PC-9 (cell line): ENCODE measurements at regions not wholly inside any gene's neighbourhood (a gene's known extent, or its start where the extent isn't known, plus 50 kb on each side); places are given as distances from the start of the nearest gene placed in this dataset.

ENCODE experiments used
- BruUV-seq: library from RNA; stranded (reverse); fragments of 400-500 nt; replicated peaks from 2 replicates; lab custom pipeline; 2021; lab: Mats Ljungman, UMichigan
- CTCF ChIA-PET: fragments of 300-600 bp; sonication (Branson Sonifier 250); formaldehyde crosslinking; loops from one replicate; lab custom pipeline; 2022; ENCODE audit warnings: antibody characterized with exemption; lab: Charles Lee
- POLR2A ChIA-PET: fragments of 300-600 bp; sonication (Branson Sonifier 250); formaldehyde crosslinking; loops from one replicate; lab custom pipeline; 2022; ENCODE audit warnings: antibody characterized with exemption; ENCODE audit not compliant: unreplicated experiment; lab: Charles Lee
- DNase-seq, 2 experiments: peaks; one replicate each; pipeline versions ENCODE4 v3.0.0 to v3.0.0-alpha.2; 2015 to 2022; ENCODE audit warnings: mixed read lengths in 1 of 2
- H2AFZ ChIP-seq: fragments of 200-600 bp; sonication (generic); 2 replicates; pipeline ENCODE4 v1.8.1; 2017; ENCODE audit warnings: antibody characterized with exemption
- H3F3A ChIP-seq: fragments of 200-600 bp; sonication (generic); 2 replicates; pipeline ENCODE4 v1.8.1; 2017; ENCODE audit warnings: antibody characterized with exemption, mild to moderate bottlenecking, low read depth; ENCODE audit not compliant: insufficient read depth
- H3K27ac ChIP-seq: fragments of 200-600 bp; sonication (generic); 2 replicates; pipeline ENCODE4 v1.6.1; 2016; ENCODE audit warnings: mixed run types
- H3K27me3 ChIP-seq: fragments of 200-600 bp; sonication (generic); 2 replicates; pipeline ENCODE4 v1.6.1; 2016; ENCODE audit warnings: low read depth, mixed run types; ENCODE audit not compliant: insufficient read depth
- H3K36me3 ChIP-seq: fragments of 200-600 bp; sonication (generic); 2 replicates; pipeline ENCODE4 v1.6.1; 2016; ENCODE audit warnings: low read depth, mixed run types
- H3K4me1 ChIP-seq: fragments of 200-600 bp; sonication (generic); replicated peaks from 2 replicates; pipeline ENCODE4 v1.6.1; 2016; ENCODE audit warnings: mixed run types; ENCODE audit not compliant: insufficient read depth
- H3K4me2 ChIP-seq: fragments of 200-600 bp; sonication (generic); 2 replicates; pipeline ENCODE4 v1.6.1; 2017; ENCODE audit warnings: mixed run types
- H3K4me3 ChIP-seq: fragments of 200-600 bp; sonication (generic); 2 replicates; pipeline ENCODE4 v1.6.1; 2016; ENCODE audit warnings: mixed run types
- H3K79me2 ChIP-seq: fragments of 200-600 bp; sonication (generic); 2 replicates; pipeline ENCODE4 v1.6.1; 2017; ENCODE audit warnings: low read depth, mixed run types
- H3K9me2 ChIP-seq: fragments of 200-600 bp; sonication (generic); 2 replicates; pipeline ENCODE4 v1.8.1; 2017; ENCODE audit warnings: mild to moderate bottlenecking; ENCODE audit not compliant: insufficient read depth
- H3K9me3 ChIP-seq: fragments of 200-600 bp; sonication (generic); 2 replicates; pipeline ENCODE4 v1.8.1; 2016; ENCODE audit warnings: low read depth; ENCODE audit not compliant: insufficient read depth
- H4K20me1 ChIP-seq: fragments of 200-600 bp; sonication (generic); 2 replicates; pipeline ENCODE4 v1.8.1; 2017; ENCODE audit not compliant: insufficient read depth
- CTCF ChIP-seq: fragments of 200-600 bp; sonication (generic); conservative IDR thresholded peaks from 2 replicates; pipeline ENCODE4 v1.6.1; 2017; ENCODE audit warnings: mixed run types, antibody characterized with exemption, mild to moderate bottlenecking, moderate library complexity
- EZH2 ChIP-seq: fragments of 200-600 bp; sonication (generic); IDR thresholded peaks from 2 replicates; pipeline ENCODE4 v1.8.0; 2017; ENCODE audit warnings: antibody characterized with exemption, low read depth
- intact Hi-C: fragments of 100-400 bp; cut with micrococcal nuclease; formaldehyde crosslinking; loops from one replicate; pipeline ENCODE4 v1.10.0; 2022; ENCODE audit not compliant: unreplicated experiment

- Histone ChIP-seq H3K4me1 (peaks cover 8% of the 10 kb centered on the region), H3K9me2 (no peaks in the 10 kb centered on the region), H3K36me3 (no peaks in the 10 kb centered on the region), H3K9me3 (no peaks in the 10 kb centered on the region; the same call in 1 of the 2 replicates), H3K79me2 (no peaks in the 10 kb centered on the region), H3K27ac (no peak overlapping the region), H4K20me1 (no peaks in the 10 kb centered on the region), H3K4me2 (no peak overlapping the region), H3K27me3 (no peaks in the 10 kb centered on the region), H3F3A (peaks cover 8% of the 10 kb centered on the region; the same call in 1 of the 2 replicates), H2AFZ (no peak overlapping the region), H3K4me3 (no peak overlapping the region)
- BruUV-seq: no TSS peak
- ChIA-PET CTCF (no interaction called here), POLR2A (no interaction called here)
- TF ChIP-seq EZH2 (no peak), CTCF (no peak)
- intact Hi-C loops: no loop called here
- DNase-seq: no peak
Measured at GRCh38 chr7:46480619-46481018, 559.5 kb upstream of the IGFBP3 start.

- Histone ChIP-seq H3K9me2 (no peaks in the 10 kb centered on the region), H3K4me2 (no peak overlapping the region), H3K4me1 (no peaks in the 10 kb centered on the region), H3K27me3 (no peaks in the 10 kb centered on the region), H3K4me3 (no peak overlapping the region), H3K36me3 (no peaks in the 10 kb centered on the region), H3K79me2 (no peaks in the 10 kb centered on the region), H3F3A (no peaks in the 10 kb centered on the region), H4K20me1 (no peaks in the 10 kb centered on the region), H3K27ac (no peak overlapping the region), H3K9me3 (no peaks in the 10 kb centered on the region), H2AFZ (no peak overlapping the region)
- DNase-seq: no peak
- POLR2A ChIA-PET: no interaction called here
- intact Hi-C loops: no loop called here
- no TSS peak for BruUV-seq
- no peak for TF ChIP-seq EZH2
- no peak for TF ChIP-seq CTCF
- CTCF ChIA-PET: no interaction called here
Measured at GRCh38 chr7:46479680-46480079, 558.6 kb upstream of the IGFBP3 start.

GRCh38 chr7:46478046-46478445, 557.0 kb upstream of the IGFBP3 start:
- Histone ChIP-seq H3K36me3 (no peaks in the 10 kb centered on the region), H3K4me2 (no peak overlapping the region), H3K79me2 (no peaks in the 10 kb centered on the region), H3K4me3 (no peak overlapping the region), H3F3A (no peaks in the 10 kb centered on the region), H3K4me1 (no peaks in the 10 kb centered on the region), H4K20me1 (no peaks in the 10 kb centered on the region), H3K27ac (no peak overlapping the region), H3K27me3 (no peaks in the 10 kb centered on the region), H2AFZ (no peak overlapping the region), H3K9me2 (no peaks in the 10 kb centered on the region), H3K9me3 (peaks cover 4% of the 10 kb centered on the region; the same call in 1 of the 2 replicates)
- ChIA-PET POLR2A (no interaction called here), CTCF (no interaction called here)
- intact Hi-C loops: no loop called here
- DNase-seq: no peak
- BruUV-seq: no TSS peak
- no peak for TF ChIP-seq EZH2
- no peak for TF ChIP-seq CTCF
